Progenitor cell of endocrine pancreas (in vitro differentiated cells): ENCODE measurements at regions not wholly inside any gene's neighbourhood (a gene's known extent, or its start where the extent isn't known, plus 50 kb on each side); places are given as distances from the start of the nearest gene placed in this dataset.

Experiments
- DNase-seq: peaks from one replicate; pipeline ENCODE4 v3.0.0; 2021; ENCODE audit warnings: low spot score; ENCODE audit not compliant: unreplicated experiment
- H3K27ac Mint-ChIP-seq: 2 replicates; pipeline ENCODE4 v1.8.0; 2021; ENCODE audit warnings: mild to moderate bottlenecking, moderate library complexity, mixed read lengths
- H3K27me3 Mint-ChIP-seq: 2 replicates; pipeline ENCODE4 v1.8.0; 2021; ENCODE audit warnings: mixed read lengths
- H3K36me3 Mint-ChIP-seq: 2 replicates; pipeline ENCODE4 v1.8.0; 2022; ENCODE audit warnings: mixed read lengths; ENCODE audit not compliant: insufficient read depth
- H3K4me1 Mint-ChIP-seq: 2 replicates; pipeline ENCODE4 v1.8.0; 2021; ENCODE audit warnings: low read depth, mixed read lengths
- H3K4me3 Mint-ChIP-seq: 2 replicates; pipeline ENCODE4 v1.8.0; 2021; ENCODE audit warnings: low read depth, mild to moderate bottlenecking, moderate library complexity, mixed read lengths
- H3K9me3 Mint-ChIP-seq: 2 replicates; pipeline ENCODE4 v1.8.0; 2021; ENCODE audit warnings: low read depth, mixed read lengths
- TF ChIP-seq, protein P1 (sequence below): fragments of 200-600 bp; sonication (generic); IDR thresholded peaks from one replicate; pipeline ENCODE4 v1.5.0; 2021; ENCODE audit warnings: antibody characterized with exemption, mild to moderate bottlenecking; ENCODE audit not compliant: unreplicated experiment

DNA sequence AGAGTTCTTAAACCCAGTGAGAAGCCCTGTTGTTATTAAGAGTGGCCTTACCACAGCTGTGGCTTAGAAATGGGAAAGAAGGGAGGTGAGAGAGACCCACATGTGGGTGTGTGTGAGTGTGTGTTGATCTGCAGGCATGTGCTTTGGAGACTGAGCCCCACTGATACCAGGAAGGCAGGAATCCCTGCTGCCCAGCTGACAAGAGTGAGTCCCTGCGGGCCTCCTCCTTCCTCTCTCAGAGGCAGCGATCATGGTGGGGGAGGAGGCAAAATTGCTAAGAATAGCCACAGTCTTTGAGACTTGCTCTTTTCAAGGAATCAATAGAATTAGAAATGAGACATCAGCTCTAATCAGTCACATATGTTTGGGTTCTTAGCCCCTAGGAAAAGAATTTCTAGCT is 87.0 kb upstream of the WARS2 start:
- H3K4me1 Mint-ChIP-seq = peaks cover 18% of the 10 kb centered on the region
- no peaks in the 10 kb centered on the region for H3K9me3 Mint-ChIP-seq
- DNase-seq = no peak
- no peaks in the 10 kb centered on the region for H3K36me3 Mint-ChIP-seq
- TF ChIP-seq, protein P1, sequence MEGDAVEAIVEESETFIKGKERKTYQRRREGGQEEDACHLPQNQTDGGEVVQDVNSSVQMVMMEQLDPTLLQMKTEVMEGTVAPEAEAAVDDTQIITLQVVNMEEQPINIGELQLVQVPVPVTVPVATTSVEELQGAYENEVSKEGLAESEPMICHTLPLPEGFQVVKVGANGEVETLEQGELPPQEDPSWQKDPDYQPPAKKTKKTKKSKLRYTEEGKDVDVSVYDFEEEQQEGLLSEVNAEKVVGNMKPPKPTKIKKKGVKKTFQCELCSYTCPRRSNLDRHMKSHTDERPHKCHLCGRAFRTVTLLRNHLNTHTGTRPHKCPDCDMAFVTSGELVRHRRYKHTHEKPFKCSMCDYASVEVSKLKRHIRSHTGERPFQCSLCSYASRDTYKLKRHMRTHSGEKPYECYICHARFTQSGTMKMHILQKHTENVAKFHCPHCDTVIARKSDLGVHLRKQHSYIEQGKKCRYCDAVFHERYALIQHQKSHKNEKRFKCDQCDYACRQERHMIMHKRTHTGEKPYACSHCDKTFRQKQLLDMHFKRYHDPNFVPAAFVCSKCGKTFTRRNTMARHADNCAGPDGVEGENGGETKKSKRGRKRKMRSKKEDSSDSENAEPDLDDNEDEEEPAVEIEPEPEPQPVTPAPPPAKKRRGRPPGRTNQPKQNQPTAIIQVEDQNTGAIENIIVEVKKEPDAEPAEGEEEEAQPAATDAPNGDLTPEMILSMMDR = no peak
- H3K27me3 Mint-ChIP-seq = no peaks in the 10 kb centered on the region
- H3K27ac Mint-ChIP-seq = peak overlapping the region; percentile 30
- H3K4me3 Mint-ChIP-seq = no peak overlapping the region

GRCh38 chr1:119228335-119229080 is 88.1 kb upstream of the WARS2 start:
- Mint-ChIP-seq H3K36me3 (no peaks in the 10 kb centered on the region), H3K27ac (peak overlapping the region; percentile 9), H3K4me1 (peaks cover 18% of the 10 kb centered on the region), H3K4me3 (no peak overlapping the region), H3K9me3 (no peaks in the 10 kb centered on the region), H3K27me3 (no peaks in the 10 kb centered on the region)
- TF ChIP-seq, protein P1 = no peak
- DNase-seq = no peak

GRCh38 chr1:119235120-119235519 is 94.7 kb upstream of the WARS2 start:
- no peaks in the 10 kb centered on the region for H3K4me1 Mint-ChIP-seq
- no peak overlapping the region for H3K4me3 Mint-ChIP-seq
- H3K27me3 Mint-ChIP-seq = no peaks in the 10 kb centered on the region
- H3K36me3 Mint-ChIP-seq = no peaks in the 10 kb centered on the region
- H3K27ac Mint-ChIP-seq = no peak overlapping the region
- TF ChIP-seq, protein P1 = no peak
- no peaks in the 10 kb centered on the region for H3K9me3 Mint-ChIP-seq
- no peak for DNase-seq

- no peak for DNase-seq
- H3K36me3 Mint-ChIP-seq = no peaks in the 10 kb centered on the region
- H3K27ac Mint-ChIP-seq = no peak overlapping the region
- H3K4me3 Mint-ChIP-seq = no peak overlapping the region
- TF ChIP-seq, protein P1 = no peak
- no peaks in the 10 kb centered on the region for H3K27me3 Mint-ChIP-seq
- no peaks in the 10 kb centered on the region for H3K4me1 Mint-ChIP-seq
- H3K9me3 Mint-ChIP-seq = no peaks in the 10 kb centered on the region
Observed at GRCh38 chr1:119245881-119246280, 105.4 kb upstream of the WARS2 start.

GRCh38 chr1:119249283-119249682 is 108.8 kb upstream of the WARS2 start:
- Mint-ChIP-seq H3K9me3 (no peaks in the 10 kb centered on the region), H3K27me3 (no peaks in the 10 kb centered on the region), H3K4me3 (no peak overlapping the region), H3K36me3 (no peaks in the 10 kb centered on the region), H3K4me1 (no peaks in the 10 kb centered on the region), H3K27ac (no peak overlapping the region)
- no peak for DNase-seq
- TF ChIP-seq, protein P1 = no peak
